Mesendoderm (in vitro differentiated cells): ENCODE measurements at regions not wholly inside any gene's neighbourhood (a gene's known extent, or its start where the extent isn't known, plus 50 kb on each side); places are given as distances from the start of the nearest gene placed in this dataset.

Source experiments
- DNase-seq: peaks from one replicate; pipeline ENCODE4 v3.0.0; 2013
- H2AK5ac ChIP-seq: 2 replicates; pipeline ENCODE4 v1.6.1; 2013; ENCODE audit warnings: low read length, inconsistent platforms
- H2BK120ac ChIP-seq: 2 replicates; pipeline ENCODE4 v1.6.1; 2013; ENCODE audit warnings: low read depth, mild to moderate bottlenecking, low read length, moderate library complexity, mixed read lengths
- H2BK15ac ChIP-seq: replicated peaks from 2 replicates; pipeline ENCODE4 v1.6.1; 2013; ENCODE audit warnings: low read depth, mild to moderate bottlenecking, moderate library complexity
- H2BK5ac ChIP-seq: 2 replicates; pipeline ENCODE4 v1.6.1; 2013; ENCODE audit warnings: low read length, inconsistent platforms
- H3K18ac ChIP-seq: 2 replicates; pipeline ENCODE4 v1.6.1; 2013; ENCODE audit warnings: mild to moderate bottlenecking, low read length, mixed read lengths
- H3K23ac ChIP-seq: one replicate; pipeline ENCODE4 v1.6.1; 2013; ENCODE audit warnings: low read length
- H3K27ac ChIP-seq: 2 replicates; pipeline ENCODE4 v1.5.1; 2013; ENCODE audit warnings: low read depth, mild to moderate bottlenecking, inconsistent platforms, low read length, moderate library complexity
- H3K27me3 ChIP-seq: 2 replicates; pipeline ENCODE4 v1.6.1; 2013; ENCODE audit warnings: low read length, control low read depth, mild to moderate bottlenecking, inconsistent platforms; ENCODE audit not compliant: insufficient read depth, poor library complexity
- H3K36me3 ChIP-seq: 2 replicates; pipeline ENCODE4 v1.6.1; 2013; ENCODE audit warnings: low read length, inconsistent platforms; ENCODE audit not compliant: control insufficient read depth, insufficient read depth
- H3K4ac ChIP-seq: one replicate; pipeline ENCODE4 v1.6.1; 2013; ENCODE audit warnings: low read depth, mild to moderate bottlenecking, low read length, moderate library complexity
- H3K4me1 ChIP-seq: 2 replicates; pipeline ENCODE4 v1.6.1; 2013; ENCODE audit warnings: low read depth, low read length, inconsistent platforms; ENCODE audit not compliant: control insufficient read depth
- H3K4me2 ChIP-seq: 2 replicates; pipeline ENCODE4 v1.6.1; 2013; ENCODE audit warnings: low read length
- H3K4me3 ChIP-seq: 2 replicates; pipeline ENCODE4 v1.5.1; 2013; ENCODE audit warnings: mild to moderate bottlenecking, low read length
- H3K56ac ChIP-seq: one replicate; pipeline ENCODE4 v1.6.1; 2013; ENCODE audit warnings: low read length
- H3K79me1 ChIP-seq: 2 replicates; pipeline ENCODE4 v1.6.1; 2013; ENCODE audit warnings: low read length, inconsistent platforms
- H3K79me2 ChIP-seq: 2 replicates; pipeline ENCODE4 v1.6.1; 2013; ENCODE audit warnings: mild to moderate bottlenecking, low read length; ENCODE audit not compliant: control insufficient read depth, insufficient read depth
- H3K9ac ChIP-seq: 2 replicates; pipeline ENCODE4 v1.6.1; 2013; ENCODE audit warnings: low read length, inconsistent platforms
- H4K5ac ChIP-seq: one replicate; pipeline ENCODE4 v1.6.1; 2013; ENCODE audit warnings: low read length
- H4K8ac ChIP-seq: one replicate; pipeline ENCODE4 v1.6.1; 2013; ENCODE audit warnings: low read depth, mild to moderate bottlenecking, control low read depth, low read length, moderate library complexity
- WGBS: extraction: QIAGEN DNeasy Blood & Tissue Kit; methylation state at CpG from one replicate; pipeline ENCODE4 v1.1.7; 2013; ENCODE audit warnings: low lambda C conversion rate, missing lambda C conversion rate; ENCODE audit not compliant: insufficient coverage; ENCODE audit errors: extremely low coverage; 5-methylcytosine and 5-hydroxymethylcytosine counted together

GRCh38 chr6:147132889-147133288, 71.3 kb upstream of the STXBP5 start:
- Histone ChIP-seq H2BK5ac (no peak overlapping the region), H3K4ac (no peak overlapping the region), H4K8ac (no peak overlapping the region), H2BK120ac (no peak overlapping the region), H3K36me3 (no peaks in the 10 kb centered on the region), H3K27me3 (no peaks in the 10 kb centered on the region), H3K23ac (no peak overlapping the region), H3K79me2 (no peaks in the 10 kb centered on the region), H2BK15ac (no peak overlapping the region), H3K56ac (no peak overlapping the region), H2AK5ac (no peak overlapping the region), H3K18ac (no peak overlapping the region), H3K4me1 (no peaks in the 10 kb centered on the region), H3K4me2 (no peak overlapping the region), H3K79me1 (no peaks in the 10 kb centered on the region), H4K5ac (no peak overlapping the region), H3K27ac (no peak overlapping the region), H3K4me3 (no peak overlapping the region), H3K9ac (no peak overlapping the region)
- DNase-seq = no peak
- WGBS = no CpG with 5 or more reads among the region's 3 CpGs

- Histone ChIP-seq H3K18ac (no peak overlapping the region), H3K27me3 (no peaks in the 10 kb centered on the region), H3K9ac (no peak overlapping the region), H3K4me2 (no peak overlapping the region), H3K56ac (no peak overlapping the region), H3K79me1 (no peaks in the 10 kb centered on the region), H3K27ac (no peak overlapping the region), H2AK5ac (no peak overlapping the region), H3K4ac (no peak overlapping the region), H4K5ac (no peak overlapping the region), H4K8ac (no peak overlapping the region), H2BK15ac (no peak overlapping the region), H3K4me3 (no peak overlapping the region), H2BK120ac (no peak overlapping the region), H3K23ac (no peak overlapping the region), H2BK5ac (no peak overlapping the region), H3K36me3 (no peaks in the 10 kb centered on the region), H3K4me1 (no peaks in the 10 kb centered on the region), H3K79me2 (no peaks in the 10 kb centered on the region)
- no peak for DNase-seq
- no CpG with 5 or more reads among the region's 4 CpGs for WGBS
Observed at GRCh38 chr6:147133669-147134068, 70.5 kb upstream of the STXBP5 start.

GRCh38 chr6:147135211-147135681, 69.0 kb upstream of the STXBP5 start:
- no peak overlapping the region for H3K4ac ChIP-seq
- H3K18ac ChIP-seq = no peak overlapping the region
- H3K4me1 ChIP-seq = no peaks in the 10 kb centered on the region
- no peak overlapping the region for H3K4me2 ChIP-seq
- H3K36me3 ChIP-seq = no peaks in the 10 kb centered on the region
- no peak overlapping the region for H3K23ac ChIP-seq
- H3K56ac ChIP-seq = no peak overlapping the region
- H3K4me3 ChIP-seq = no peak overlapping the region
- H3K79me2 ChIP-seq = no peaks in the 10 kb centered on the region
- H4K5ac ChIP-seq = no peak overlapping the region
- no peaks in the 10 kb centered on the region for H3K27me3 ChIP-seq
- no peak overlapping the region for H2BK120ac ChIP-seq
- no peaks in the 10 kb centered on the region for H3K79me1 ChIP-seq
- no peak overlapping the region for H3K27ac ChIP-seq
- no peak overlapping the region for H2AK5ac ChIP-seq
- H3K9ac ChIP-seq = no peak overlapping the region
- H4K8ac ChIP-seq = no peak overlapping the region
- no peak overlapping the region for H2BK15ac ChIP-seq
- no peak for DNase-seq
- H2BK5ac ChIP-seq = no peak overlapping the region
- no CpG with 5 or more reads among the region's 2 CpGs for WGBS

- H3K36me3 ChIP-seq = no peaks in the 10 kb centered on the region
- no peak overlapping the region for H3K4me3 ChIP-seq
- H2BK5ac ChIP-seq = no peak overlapping the region
- H2BK120ac ChIP-seq = no peak overlapping the region
- H3K9ac ChIP-seq = no peak overlapping the region
- no peaks in the 10 kb centered on the region for H3K4me1 ChIP-seq
- H3K4me2 ChIP-seq = no peak overlapping the region
- no peak overlapping the region for H3K56ac ChIP-seq
- no peaks in the 10 kb centered on the region for H3K79me1 ChIP-seq
- no peak overlapping the region for H3K27ac ChIP-seq
- H2AK5ac ChIP-seq = no peak overlapping the region
- H3K23ac ChIP-seq = no peak overlapping the region
- H3K27me3 ChIP-seq = no peaks in the 10 kb centered on the region
- no peak overlapping the region for H3K18ac ChIP-seq
- no peak overlapping the region for H3K4ac ChIP-seq
- H3K79me2 ChIP-seq = no peaks in the 10 kb centered on the region
- H4K8ac ChIP-seq = no peak overlapping the region
- no peak overlapping the region for H2BK15ac ChIP-seq
- no CpG with 5 or more reads among the region's 2 CpGs for WGBS
- H4K5ac ChIP-seq = no peak overlapping the region
- no peak for DNase-seq
Observed at GRCh38 chr6:147136057-147136456, 68.2 kb upstream of the STXBP5 start.

- Histone ChIP-seq H3K27ac (no peak overlapping the region), H3K4me1 (no peaks in the 10 kb centered on the region), H3K4me3 (no peak overlapping the region), H2AK5ac (no peak overlapping the region), H3K79me1 (no peaks in the 10 kb centered on the region), H2BK15ac (no peak overlapping the region), H4K8ac (no peak overlapping the region), H2BK5ac (no peak overlapping the region), H3K27me3 (no peaks in the 10 kb centered on the region), H3K18ac (no peak overlapping the region), H4K5ac (no peak overlapping the region), H3K79me2 (no peaks in the 10 kb centered on the region), H3K9ac (no peak overlapping the region), H3K4me2 (no peak overlapping the region), H3K23ac (no peak overlapping the region), H2BK120ac (no peak overlapping the region), H3K4ac (no peak overlapping the region), H3K56ac (no peak overlapping the region), H3K36me3 (no peaks in the 10 kb centered on the region)
- no peak for DNase-seq
- no CpG with 5 or more reads among the region's 4 CpGs for WGBS
Observed at GRCh38 chr6:147137986-147138385, 66.2 kb upstream of the STXBP5 start.

- WGBS = no CpG with 5 or more reads among the region's 3 CpGs
Observed at GRCh38 chr6:147138835-147139234, 65.4 kb upstream of the STXBP5 start.

More at GRCh38 chr6:147138835-147139234, 65.4 kb upstream of the STXBP5 start:
- no peak overlapping the region for H3K4ac ChIP-seq
- no peaks in the 10 kb centered on the region for H3K27me3 ChIP-seq
- H3K79me1 ChIP-seq = no peaks in the 10 kb centered on the region
- H3K18ac ChIP-seq = no peak overlapping the region
- H3K36me3 ChIP-seq = no peaks in the 10 kb centered on the region
- H2BK120ac ChIP-seq = no peak overlapping the region
- no peak overlapping the region for H3K4me3 ChIP-seq
- no peak overlapping the region for H3K23ac ChIP-seq
- H3K4me1 ChIP-seq = no peaks in the 10 kb centered on the region
- no peak overlapping the region for H2AK5ac ChIP-seq
- no peak overlapping the region for H2BK5ac ChIP-seq
- DNase-seq = no peak
- no peak overlapping the region for H2BK15ac ChIP-seq
- H4K8ac ChIP-seq = no peak overlapping the region
- H3K4me2 ChIP-seq = no peak overlapping the region
- no peak overlapping the region for H4K5ac ChIP-seq
- H3K56ac ChIP-seq = no peak overlapping the region
- H3K9ac ChIP-seq = no peak overlapping the region
- no peak overlapping the region for H3K27ac ChIP-seq
- H3K79me2 ChIP-seq = no peaks in the 10 kb centered on the region
